ENCODE measurements at regions not wholly inside any gene's neighbourhood (a gene's known extent, or its start where the extent isn't known, plus 50 kb on each side); places are given as distances from the start of the nearest gene placed in this dataset.
A peak's percentile ranks its signal among the peaks of the same experiment; 100 is the strongest.

- Histone ChIP-seq H3K9me3 (no peaks in the 10 kb centered on the region), H3K4me3 (no peak overlapping the region), H3K36me3 (no peaks in the 10 kb centered on the region), H3K4me1 (peaks cover 27 to 33% of the 10 kb centered on the region in 2 donors), H3K27ac (no peak overlapping the region), H3K27me3 (no peaks in the 10 kb centered on the region)
- DNase-seq, result no peak
- no peak for TF ChIP-seq POLR2A (IDR thresholded peaks at IDR 0.05)
- no peak for TF ChIP-seq CTCF (IDR thresholded peaks at IDR 0.05 in 4 of 5, conservative IDR thresholded peaks at IDR 0.05 in 1 of 5)
- no peak for ATAC-seq
- in situ Hi-C loops (cut with MboI; ENCODE audit: low sequenced_read_pairs in 4 of 4), result loop anchor here in 2 of 4 donors (25.0 kb wide), 2 partner anchors 408 to 433 kb away; partner anchors contain the start of gene KCNJ2 (in 1 of the 2)
- intact Hi-C loops (cut with DNase I; ENCODE audit: low total_unique reads), result no loop called here
Observed at GRCh38 chr17:69728816-69729215, 314.3 kb downstream of the MAP2K6 start.

GRCh38 chr17:69729944-69730343 is 315.4 kb downstream of the MAP2K6 start:
- Histone ChIP-seq H3K27me3 (no peaks in the 10 kb centered on the region), H3K36me3 (no peaks in the 10 kb centered on the region), H3K9me3 (no peaks in the 10 kb centered on the region), H3K27ac (peak overlapping the region in 1 of 4 donors; percentile 23), H3K4me1 (peaks cover 34 to 42% of the 10 kb centered on the region in 2 donors), H3K4me3 (no peak overlapping the region)
- no peak for DNase-seq
- intact Hi-C loops (cut with DNase I; ENCODE audit: low total_unique reads), result loop anchor here (10.0 kb wide), 2 partner anchors 125 to 405 kb away; no protein-coding TSS in a partner anchor
- in situ Hi-C loops (cut with MboI; ENCODE audit: low sequenced_read_pairs in 4 of 4), result loop anchor here in 2 of 4 donors (25.0 kb wide), 2 partner anchors 407 to 432 kb away; partner anchors contain the start of gene KCNJ2 (in 1 of the 2)
- no peak for TF ChIP-seq POLR2A (IDR thresholded peaks at IDR 0.05)
- peak in 1 of 2 donors; percentile 23 for ATAC-seq

GRCh38 chr17:69732272-69732918 is 317.9 kb downstream of the MAP2K6 start:
- DNase-seq (no peak), ATAC-seq (no peak)
- in situ Hi-C loops (cut with MboI; ENCODE audit: low sequenced_read_pairs in 4 of 4), result loop anchor here in 2 of 4 donors (25.0 kb wide), 2 partner anchors 405 to 430 kb away; partner anchors contain the start of gene KCNJ2 (in 1 of the 2)
- Histone ChIP-seq H3K4me3 (no peak overlapping the region), H3K27me3 (no peaks in the 10 kb centered on the region), H3K4me1 (peaks cover 34 to 43% of the 10 kb centered on the region in 2 donors), H3K36me3 (no peaks in the 10 kb centered on the region), H3K27ac (peak overlapping the region in 3 of 4 donors; percentile 76 to 83 (median 79)), H3K9me3 (no peaks in the 10 kb centered on the region)
- TF ChIP-seq CTCF (IDR thresholded peaks at IDR 0.05 in 4 of 5, conservative IDR thresholded peaks at IDR 0.05 in 1 of 5) (no peak), POLR2A (IDR thresholded peaks at IDR 0.05) (no peak)
- intact Hi-C loops (cut with DNase I; ENCODE audit: low total_unique reads), result loop anchor here (2.0 to 10.0 kb wide), 3 partner anchors 128 to 436 kb away; partner anchors contain the start of gene KCNJ2

GRCh38 chr17:69733171-69734012 is 318.9 kb downstream of the MAP2K6 start:
- intact Hi-C loops (cut with DNase I; ENCODE audit: low total_unique reads) (loop anchor here (2.0 to 10.0 kb wide), 3 partner anchors 129 to 435 kb away; partner anchors contain the start of gene KCNJ2), in situ Hi-C loops (cut with MboI; ENCODE audit: low sequenced_read_pairs in 4 of 4) (loop anchor here in 2 of 4 donors (25.0 kb wide), 2 partner anchors 404 to 429 kb away; partner anchors contain the start of gene KCNJ2 (in 1 of the 2))
- no peak for TF ChIP-seq POLR2A (IDR thresholded peaks at IDR 0.05)
- no peak for TF ChIP-seq CTCF (IDR thresholded peaks at IDR 0.05 in 4 of 5, conservative IDR thresholded peaks at IDR 0.05 in 1 of 5)
- ATAC-seq (peak; percentile 100), DNase-seq (peak; percentile 82 to 91)
- no peak overlapping the region for H3K4me3 ChIP-seq
- no peaks in the 10 kb centered on the region for H3K27me3 ChIP-seq
- peaks cover 32 to 40% of the 10 kb centered on the region in 2 donors for H3K4me1 ChIP-seq
- peak overlapping the region; percentile 74 to 83 (median 78) for H3K27ac ChIP-seq
- H3K36me3 ChIP-seq, result no peaks in the 10 kb centered on the region
- H3K9me3 ChIP-seq, result no peaks in the 10 kb centered on the region
